ENCODE measurements at regions not wholly inside any gene's neighbourhood (a gene's known extent, or its start where the extent isn't known, plus 50 kb on each side); places are given as distances from the start of the nearest gene placed in this dataset.

DNA sequence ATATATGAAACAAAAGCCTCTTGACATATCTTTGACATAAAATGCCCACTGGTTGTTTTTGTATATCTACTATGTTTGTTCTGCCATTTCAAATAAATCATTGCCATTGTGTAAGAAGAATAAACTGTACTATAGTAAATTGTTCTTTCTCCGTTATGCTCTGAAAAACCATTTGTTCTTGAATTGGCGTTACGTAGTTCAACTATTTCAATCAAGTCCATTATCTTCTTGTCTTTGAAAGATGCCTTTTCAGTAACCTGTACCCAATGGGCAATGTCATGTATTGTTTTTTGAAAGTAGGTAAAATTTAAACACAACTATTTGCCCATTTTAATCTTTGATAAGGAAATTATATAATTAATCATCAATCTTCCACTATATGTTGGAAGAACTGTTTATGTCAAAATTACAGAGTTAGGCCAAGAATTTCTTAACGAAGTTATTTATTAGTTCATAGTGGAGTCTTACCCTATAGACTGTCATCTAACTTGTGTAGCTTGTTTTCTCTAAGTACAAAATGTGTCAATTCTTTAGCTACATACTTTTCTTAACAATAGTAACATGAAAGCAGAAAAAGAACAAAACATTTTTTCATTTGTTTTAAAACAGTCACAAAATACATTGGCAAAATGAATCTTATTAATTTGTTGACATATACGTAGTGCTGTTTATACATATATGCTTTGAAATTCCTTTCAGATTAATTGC, 294.8 kb downstream of the PTPRC start:
- TF ChIP-seq, protein P1, sequence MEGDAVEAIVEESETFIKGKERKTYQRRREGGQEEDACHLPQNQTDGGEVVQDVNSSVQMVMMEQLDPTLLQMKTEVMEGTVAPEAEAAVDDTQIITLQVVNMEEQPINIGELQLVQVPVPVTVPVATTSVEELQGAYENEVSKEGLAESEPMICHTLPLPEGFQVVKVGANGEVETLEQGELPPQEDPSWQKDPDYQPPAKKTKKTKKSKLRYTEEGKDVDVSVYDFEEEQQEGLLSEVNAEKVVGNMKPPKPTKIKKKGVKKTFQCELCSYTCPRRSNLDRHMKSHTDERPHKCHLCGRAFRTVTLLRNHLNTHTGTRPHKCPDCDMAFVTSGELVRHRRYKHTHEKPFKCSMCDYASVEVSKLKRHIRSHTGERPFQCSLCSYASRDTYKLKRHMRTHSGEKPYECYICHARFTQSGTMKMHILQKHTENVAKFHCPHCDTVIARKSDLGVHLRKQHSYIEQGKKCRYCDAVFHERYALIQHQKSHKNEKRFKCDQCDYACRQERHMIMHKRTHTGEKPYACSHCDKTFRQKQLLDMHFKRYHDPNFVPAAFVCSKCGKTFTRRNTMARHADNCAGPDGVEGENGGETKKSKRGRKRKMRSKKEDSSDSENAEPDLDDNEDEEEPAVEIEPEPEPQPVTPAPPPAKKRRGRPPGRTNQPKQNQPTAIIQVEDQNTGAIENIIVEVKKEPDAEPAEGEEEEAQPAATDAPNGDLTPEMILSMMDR (IDR thresholded peaks at IDR 0.05), result no peak
- TF ChIP-seq POLR2A (IDR thresholded peaks at IDR 0.05; ENCODE audit: low read depth), result no peak
